Fibroblast of the aortic adventitia (primary cell): ENCODE measurements at regions not wholly inside any gene's neighbourhood (a gene's known extent, or its start where the extent isn't known, plus 50 kb on each side); places are given as distances from the start of the nearest gene placed in this dataset.

Source experiments
- DNase-seq: peaks from one replicate; pipeline ENCODE4 v3.0.0-alpha.2; 2010; ENCODE audit warnings: low read depth
- H3K4me3 ChIP-seq: 2 replicates; pipeline ENCODE4 v1.5.1; 2011; ENCODE audit warnings: low read depth, mild to moderate bottlenecking, control low read depth, low read length, moderate library complexity
- TF ChIP-seq, protein P1 (sequence below): IDR thresholded peaks from 2 replicates; pipeline ENCODE4 v1.5.1; 2011; ENCODE audit warnings: mild to moderate bottlenecking, low read length, control low read depth, inconsistent platforms; ENCODE audit not compliant: insufficient read depth

DNA sequence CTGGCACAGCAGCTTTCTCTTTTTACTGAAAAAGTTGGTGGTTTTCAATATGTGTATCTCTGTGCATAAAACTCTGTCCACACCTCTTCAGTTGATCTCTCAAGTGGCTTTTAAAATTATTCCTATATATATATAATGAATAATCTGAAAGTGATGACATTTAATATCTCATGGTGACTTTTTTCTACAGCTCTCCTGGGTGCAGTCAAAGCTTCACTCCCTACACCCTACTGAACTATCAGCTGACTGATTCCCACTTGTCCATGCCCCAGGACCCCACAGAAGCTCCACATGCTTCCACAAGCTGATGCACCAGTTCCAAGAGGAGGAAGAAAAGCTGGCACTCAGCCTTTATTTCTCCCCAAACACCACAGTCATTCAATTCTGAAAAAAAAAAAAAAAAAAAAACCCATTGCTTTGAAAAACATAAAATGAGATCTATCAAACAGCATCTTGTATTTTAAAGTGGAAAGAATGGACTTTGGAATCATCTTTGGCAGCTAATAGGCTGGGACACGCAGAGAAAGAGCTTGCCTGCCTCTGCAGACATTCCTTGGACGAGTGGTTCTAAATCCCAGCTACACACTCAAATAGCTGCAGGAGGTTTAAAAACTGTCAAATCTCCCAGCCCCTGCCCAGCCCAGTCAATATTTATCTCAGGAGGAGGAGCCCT, 75.3 kb upstream of the GDF10 start:
- DNase-seq, result no peak
- TF ChIP-seq, protein P1, sequence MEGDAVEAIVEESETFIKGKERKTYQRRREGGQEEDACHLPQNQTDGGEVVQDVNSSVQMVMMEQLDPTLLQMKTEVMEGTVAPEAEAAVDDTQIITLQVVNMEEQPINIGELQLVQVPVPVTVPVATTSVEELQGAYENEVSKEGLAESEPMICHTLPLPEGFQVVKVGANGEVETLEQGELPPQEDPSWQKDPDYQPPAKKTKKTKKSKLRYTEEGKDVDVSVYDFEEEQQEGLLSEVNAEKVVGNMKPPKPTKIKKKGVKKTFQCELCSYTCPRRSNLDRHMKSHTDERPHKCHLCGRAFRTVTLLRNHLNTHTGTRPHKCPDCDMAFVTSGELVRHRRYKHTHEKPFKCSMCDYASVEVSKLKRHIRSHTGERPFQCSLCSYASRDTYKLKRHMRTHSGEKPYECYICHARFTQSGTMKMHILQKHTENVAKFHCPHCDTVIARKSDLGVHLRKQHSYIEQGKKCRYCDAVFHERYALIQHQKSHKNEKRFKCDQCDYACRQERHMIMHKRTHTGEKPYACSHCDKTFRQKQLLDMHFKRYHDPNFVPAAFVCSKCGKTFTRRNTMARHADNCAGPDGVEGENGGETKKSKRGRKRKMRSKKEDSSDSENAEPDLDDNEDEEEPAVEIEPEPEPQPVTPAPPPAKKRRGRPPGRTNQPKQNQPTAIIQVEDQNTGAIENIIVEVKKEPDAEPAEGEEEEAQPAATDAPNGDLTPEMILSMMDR, result no peak
- H3K4me3 ChIP-seq, result no peak overlapping the region

DNA sequence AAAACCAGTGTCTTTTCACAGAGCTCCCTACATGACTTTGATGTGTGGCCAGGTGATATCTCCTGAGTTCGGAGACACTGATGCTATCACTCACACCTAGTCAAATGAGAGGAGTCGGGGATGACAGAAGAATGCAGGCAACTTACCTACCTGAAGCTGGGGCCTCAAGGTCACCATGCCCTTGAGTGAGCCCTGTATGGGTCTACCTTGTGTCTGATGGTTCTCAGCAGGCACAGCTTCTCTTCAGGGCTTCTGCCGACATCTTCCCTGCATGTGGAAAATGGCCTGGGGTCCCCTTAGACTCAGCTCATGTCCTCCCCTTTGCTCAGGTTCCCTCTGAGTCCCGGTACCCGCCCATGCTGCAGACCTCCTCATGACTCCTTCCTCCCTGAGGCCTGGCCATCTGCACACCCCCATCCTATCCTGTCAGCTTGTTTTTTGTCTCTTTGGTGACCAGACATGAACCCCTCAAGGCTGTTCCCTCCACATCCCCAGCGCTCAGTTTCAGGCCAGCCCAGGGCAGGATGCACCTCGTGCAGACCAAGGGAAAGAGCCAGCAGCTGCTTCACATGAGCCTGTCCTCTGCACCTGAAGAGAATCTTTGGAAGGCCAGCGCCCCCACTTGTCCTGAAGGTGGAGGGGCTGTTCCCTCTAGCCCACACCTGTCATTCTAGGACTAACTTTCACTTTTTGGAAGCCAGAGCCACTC, 74.6 kb upstream of the GDF10 start:
- TF ChIP-seq, protein P1, result no peak
- H3K4me3 ChIP-seq, result no peak overlapping the region
- no peak for DNase-seq

DNA sequence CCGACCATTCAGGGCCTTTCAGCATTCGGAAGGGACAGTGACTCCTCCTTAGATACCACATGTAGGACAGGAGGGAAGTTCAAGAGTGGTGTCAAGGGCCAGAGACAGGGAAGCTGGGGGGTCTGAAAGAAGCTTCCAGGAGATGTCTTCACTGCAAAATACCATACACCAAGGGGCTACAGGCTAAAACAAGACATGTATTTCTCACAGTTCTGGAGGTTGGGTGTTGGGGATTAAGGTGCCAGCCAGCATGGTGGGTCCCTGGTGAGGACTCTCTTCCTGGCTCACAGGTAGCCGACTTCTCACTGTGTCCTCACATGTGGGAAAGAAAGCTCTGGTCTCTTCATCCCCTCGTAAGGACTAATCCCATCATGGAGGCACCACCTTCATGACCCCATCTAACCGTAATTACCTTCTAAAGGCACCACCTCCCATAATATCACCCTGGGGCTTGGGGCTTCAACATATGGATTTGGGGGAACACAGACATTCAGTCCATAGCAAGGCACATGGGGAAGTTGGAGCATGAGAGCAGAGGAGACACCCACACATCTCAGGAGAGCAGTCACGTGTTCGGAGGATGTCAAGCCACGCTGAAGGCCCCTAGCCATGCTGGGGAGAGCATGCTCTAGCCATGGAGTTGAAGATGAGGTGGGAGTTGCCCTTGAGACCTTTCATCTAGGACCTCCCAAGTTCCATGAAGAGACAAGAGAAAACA, 73.9 kb upstream of the GDF10 start:
- TF ChIP-seq, protein P1, result no peak
- DNase-seq, result no peak
- H3K4me3 ChIP-seq, result no peak overlapping the region

DNA sequence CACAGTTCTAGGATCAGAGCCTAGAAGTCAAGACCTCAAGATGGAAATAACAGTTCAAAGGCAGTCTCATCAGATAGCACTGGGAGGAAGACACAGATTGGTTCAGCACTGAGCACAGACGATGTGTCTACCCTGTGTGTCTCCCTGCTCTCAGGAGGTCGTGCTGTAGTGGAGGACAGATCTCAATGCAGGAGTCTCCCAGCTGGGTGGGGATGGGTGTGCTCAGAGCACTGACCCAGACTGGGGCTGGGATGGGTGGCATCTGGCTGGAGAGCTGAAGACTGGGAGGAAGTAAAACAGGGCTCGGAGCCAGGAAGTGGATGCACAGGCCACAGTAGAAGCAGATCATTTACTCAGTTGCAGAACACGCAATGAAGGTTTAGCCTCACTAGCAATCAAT, 69.5 kb upstream of the GDF10 start:
- TF ChIP-seq, protein P1, result no peak
- H3K4me3 ChIP-seq, result no peak overlapping the region
- DNase-seq, result no peak

DNA sequence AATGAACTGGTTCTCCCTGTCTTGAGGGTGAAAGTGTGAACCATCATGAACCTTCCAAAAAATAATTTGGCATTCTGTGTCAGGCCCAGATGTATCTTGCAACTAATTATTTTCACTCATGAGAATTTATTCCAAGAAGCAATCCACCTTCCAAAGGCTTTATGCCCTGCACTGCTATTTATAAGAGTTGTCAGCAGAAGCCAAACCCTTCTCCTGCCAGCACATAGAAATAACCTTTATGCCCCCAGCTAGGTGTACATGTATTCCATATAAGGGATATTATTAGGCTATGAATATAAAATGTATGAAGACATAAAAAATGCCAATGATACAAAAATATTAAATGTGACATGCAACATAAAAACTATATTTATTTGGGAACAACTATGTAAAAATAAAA, 69.0 kb upstream of the GDF10 start:
- no peak for DNase-seq
- no peak overlapping the region for H3K4me3 ChIP-seq
- TF ChIP-seq, protein P1, result no peak

DNA sequence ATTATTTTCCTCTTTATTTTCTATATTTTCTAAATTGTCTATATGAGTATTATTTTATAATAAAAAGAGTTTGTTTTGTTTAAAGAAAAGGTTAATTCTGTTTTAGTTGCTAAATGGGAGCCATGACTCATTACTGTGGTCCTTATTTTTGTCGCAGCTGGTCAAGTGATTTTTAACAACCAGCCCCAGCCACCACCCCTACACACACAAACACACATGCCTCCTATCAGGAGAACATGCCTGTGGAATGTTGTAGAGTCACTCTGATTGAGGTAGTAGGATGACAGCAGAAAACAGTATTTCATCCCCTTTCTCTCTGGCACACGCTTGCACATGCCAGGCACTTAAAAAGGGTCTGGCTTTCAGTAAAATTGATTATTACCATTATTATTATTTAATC, 68.6 kb upstream of the GDF10 start:
- TF ChIP-seq, protein P1, result no peak
- H3K4me3 ChIP-seq, result no peak overlapping the region
- no peak for DNase-seq
